ENCODE measurements at regions not wholly inside any gene's neighbourhood (a gene's known extent, or its start where the extent isn't known, plus 50 kb on each side); places are given as distances from the start of the nearest gene placed in this dataset.
"Not testable (repeated sequence)": the region's sequence is repeated elsewhere in the genome, so short reads cannot be mapped to it uniquely, and the experiment has no call there.

DNA sequence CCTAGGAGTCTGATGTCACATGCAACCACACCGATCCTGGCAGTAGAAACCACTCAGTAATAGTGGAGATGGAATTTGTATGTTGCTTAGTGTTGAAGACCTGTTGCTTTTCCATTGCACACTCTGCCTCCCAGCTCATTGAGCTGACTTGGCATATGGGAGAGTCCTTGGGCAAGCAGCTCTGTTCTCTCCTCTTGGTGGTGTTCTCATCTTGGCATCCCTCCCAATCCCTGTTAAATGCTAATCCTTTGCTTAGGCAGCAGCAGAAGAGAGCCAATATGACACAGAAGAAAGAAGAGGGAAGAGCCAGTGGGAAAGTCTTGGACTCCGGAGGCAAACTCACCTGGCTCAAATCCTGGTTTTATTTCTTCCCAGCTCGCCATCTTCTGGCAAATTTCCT lies 178.0 kb upstream of the CAND1 start:
- no peak for DNase-seq

DNA sequence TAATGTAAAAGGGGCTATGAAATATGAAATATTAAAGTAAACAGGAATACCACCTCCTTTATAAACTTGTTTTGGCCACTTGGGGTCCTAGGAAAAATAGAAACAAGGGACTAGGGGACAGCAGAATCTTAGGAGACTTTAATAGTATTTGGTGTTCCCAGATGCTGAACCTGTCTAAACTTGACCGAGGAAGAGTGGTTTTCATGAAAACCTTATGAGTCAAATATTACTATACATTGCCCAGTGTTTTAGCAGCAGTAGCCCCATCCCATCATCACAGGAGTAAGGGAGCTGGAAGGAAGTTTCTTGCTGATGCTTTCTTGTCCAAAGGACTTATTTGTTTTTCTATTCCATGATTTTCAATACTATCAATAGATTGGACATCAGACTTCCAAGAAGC lies 177.5 kb upstream of the CAND1 start:
- no peak for DNase-seq

DNA sequence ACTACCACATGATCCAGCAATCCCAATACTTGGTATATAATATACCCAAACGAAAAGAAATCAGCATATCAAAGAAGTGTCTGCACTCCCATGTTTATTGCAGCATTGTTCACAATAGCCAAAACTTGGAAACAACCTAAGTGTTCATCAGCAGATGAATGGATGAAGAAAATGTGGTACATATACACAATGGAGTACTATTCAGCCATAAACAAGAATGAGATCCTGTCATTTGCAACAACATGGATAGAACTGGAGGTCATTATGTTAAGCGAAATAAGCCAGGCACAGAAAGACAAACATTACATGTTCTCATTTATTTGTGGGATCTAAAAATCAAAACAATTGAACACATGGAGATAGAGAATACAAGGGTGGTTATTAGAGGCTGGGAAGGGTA lies 176.2 kb upstream of the CAND1 start:
- not testable (repeated sequence) for DNase-seq

DNA sequence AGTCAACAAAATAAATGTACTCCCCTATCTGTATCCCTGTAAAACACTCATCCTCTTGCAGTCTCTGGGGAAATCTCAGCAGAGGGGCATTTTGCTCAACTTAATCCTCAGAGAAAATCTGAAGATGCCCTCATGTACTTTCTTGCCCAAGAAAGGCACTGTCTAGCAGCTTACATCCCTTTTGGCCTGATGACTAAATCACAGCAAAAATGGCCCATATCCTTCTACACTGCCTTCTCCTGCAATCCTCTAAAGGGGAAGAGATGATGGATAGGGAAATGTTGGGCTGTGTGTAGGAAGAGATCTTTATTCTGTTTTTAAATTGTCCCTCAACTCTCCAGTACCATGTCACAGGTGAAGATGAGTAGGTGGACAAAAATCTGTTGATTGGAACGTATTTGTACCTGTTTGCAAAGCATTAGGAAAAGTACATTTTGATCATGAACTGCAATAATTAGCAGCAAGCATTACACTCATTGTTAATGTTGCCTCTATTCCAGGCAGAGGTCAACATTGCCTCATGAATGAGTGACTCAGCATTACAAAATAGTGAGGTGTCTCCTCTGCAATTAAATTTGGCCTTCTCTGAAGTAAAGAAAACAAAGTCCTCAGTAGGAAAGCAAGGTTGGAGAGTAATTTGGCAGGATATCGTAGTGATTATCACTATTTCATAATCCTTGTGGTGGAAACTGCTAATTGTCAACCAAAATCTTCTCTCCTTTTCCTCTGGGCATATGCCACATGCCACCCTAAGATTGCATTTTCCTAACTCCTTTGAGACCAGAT lies 172.4 kb upstream of the CAND1 start:
- DNase-seq: no peak

DNA sequence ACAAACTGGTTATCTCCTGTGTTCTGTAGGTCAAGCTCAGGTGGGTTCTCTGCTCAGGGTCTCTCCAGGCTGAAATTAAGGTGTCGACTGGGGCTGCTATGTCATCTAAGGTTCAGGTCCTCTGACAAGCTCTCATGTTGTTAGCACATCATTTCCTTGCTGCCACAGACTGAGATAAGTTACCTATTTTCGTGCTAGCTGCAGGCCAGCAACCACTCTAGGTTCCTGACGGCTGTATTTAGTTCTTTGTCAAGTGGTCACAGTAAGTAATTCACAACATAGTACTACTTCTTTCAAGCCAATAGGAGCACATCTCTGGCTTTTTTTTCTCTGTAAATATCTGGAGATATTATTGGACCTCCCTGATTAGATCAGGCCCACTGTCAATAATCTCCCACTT lies 169.3 kb upstream of the CAND1 start:
- no peak for DNase-seq

DNA sequence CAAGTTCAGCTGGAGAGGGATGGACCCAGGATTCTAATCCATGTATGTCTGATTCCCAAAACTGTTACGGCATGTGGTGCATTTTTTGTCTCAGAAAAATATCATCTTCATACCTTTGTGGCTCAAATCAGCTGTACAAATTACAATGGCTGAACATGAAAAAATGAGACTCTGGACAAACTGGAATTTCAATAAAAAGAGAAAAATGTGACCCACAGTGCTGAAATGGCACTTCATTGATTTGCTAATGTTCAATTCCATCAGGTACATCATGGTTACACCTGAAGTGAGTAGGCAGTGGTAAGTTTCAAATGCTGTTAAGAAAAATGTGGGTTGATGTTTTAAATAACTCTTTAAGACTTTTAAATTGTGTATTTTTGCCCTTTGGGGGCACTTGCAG lies 165.6 kb upstream of the CAND1 start:
- DNase-seq: no peak

DNA sequence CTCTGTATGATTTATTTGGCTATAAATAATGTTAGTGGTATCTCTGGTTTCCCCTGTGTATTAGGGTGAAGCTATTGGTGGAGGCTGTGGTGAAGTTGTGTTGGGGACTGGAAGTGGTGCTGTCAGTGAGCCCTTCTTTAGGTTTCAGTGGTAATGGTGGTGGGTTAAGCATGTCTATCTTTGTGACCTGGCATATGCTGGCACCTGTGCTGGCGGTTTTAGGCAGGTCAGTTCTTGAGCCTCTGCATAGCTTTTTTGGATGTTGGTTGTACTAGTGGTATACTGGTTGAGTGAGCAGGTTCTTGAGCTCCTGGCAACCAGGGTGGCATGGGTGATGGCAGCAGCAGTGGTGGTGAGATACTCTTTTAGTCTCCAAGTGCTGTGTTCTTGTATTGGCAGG lies 161.9 kb upstream of the CAND1 start:
- DNase-seq: no peak

DNA sequence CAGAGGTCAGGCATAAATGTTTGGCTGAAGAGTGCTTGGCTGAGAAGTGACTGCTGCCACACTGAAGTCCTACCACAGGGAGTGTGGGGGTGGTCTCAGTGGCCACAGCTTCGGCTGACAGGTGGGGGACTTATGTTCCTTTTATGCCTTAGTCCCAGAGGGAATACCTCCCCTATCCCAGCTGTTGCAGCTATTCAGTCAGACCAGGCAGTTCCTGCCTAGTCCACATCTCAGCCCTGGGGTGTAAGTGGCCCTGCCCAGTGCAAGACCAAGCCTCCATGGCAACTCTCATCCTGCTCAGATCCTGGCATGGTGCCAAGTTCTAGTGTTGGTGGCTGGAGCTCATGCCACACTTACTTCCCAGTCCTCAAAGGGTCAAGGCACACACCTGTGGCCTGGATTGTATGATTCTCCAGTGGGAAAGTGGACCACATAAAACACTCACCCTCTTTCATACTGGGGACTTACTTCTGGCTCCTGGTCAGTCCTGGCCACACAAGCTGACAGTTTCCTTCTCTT lies 161.3 kb upstream of the CAND1 start:
- no peak for DNase-seq

DNA sequence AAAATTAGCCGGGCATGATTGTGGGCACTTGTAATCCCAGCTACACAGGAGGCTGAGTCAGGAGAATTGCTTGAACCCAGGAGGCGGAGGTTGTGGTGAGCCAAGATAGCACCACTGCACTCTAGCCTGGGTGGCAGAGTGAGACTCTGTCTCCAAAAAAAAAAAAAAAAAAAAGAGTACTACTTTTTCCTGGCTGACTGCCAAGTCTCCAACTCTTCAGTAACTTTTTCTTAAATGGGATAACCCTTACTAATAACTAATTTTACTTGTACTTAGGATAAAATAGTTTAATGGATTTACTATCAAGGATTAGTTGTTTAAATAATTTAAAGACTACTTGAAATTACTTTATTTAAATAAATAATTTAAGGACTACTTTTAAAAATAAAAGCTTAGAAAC lies 158.8 kb upstream of the CAND1 start:
- DNase-seq: not testable (repeated sequence)

DNA sequence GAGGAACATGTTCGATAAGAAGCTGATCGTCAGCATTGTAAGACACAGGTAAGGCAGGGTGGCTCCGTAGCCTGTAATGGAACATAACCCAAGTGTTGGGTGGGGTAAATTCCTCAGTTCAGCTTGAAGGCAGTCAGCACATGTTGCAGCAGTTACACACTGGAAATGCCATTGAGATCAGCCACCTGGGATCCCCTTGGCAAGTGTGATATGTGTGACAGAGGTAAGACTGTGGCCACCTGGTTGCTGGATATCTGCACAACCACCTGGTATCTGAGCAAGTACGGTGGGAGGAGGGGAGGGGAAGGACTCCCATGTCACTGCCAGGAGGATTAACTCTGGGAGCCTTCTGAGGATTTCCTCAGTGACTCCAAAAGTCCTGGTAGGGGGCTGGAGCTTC lies 158.0 kb upstream of the CAND1 start:
- no peak for DNase-seq

DNA sequence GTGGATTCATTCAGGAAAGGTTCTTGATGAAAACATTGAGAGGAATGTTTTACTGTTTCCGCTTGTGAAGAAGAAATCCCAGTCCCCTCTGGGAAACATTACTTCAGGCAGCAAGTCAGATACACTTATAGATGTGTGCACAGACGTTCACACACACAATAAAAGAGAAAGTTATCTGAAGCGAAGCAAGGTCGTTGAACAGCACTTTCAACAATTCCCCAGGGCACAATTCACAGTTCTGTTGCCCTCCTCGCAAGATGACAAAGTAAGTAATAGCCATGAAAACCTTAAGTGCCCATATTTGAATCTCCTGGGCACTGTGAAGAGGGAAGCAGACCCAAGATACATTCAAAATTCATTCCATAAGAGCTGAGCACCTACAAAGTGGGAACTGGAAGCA lies 156.6 kb upstream of the CAND1 start:
- no peak for DNase-seq

DNA sequence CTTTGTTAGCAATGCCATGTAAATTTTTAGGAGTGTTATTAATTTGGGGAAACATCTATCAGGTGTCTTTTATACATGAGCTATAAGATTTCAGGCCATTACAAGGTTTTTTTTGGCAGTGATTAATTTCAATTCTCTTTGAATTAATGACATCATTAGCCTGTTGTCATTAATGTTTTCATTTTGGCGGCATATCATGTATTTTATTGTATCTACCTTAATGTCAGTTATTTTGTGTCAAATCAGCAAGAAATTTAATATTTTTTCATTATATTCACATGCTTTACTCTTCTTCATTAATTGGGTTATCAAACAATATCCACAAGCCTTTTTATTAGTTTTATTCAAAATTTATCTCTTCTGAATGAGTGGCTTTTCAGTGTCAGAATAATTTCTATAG lies 153.0 kb upstream of the CAND1 start:
- no peak for DNase-seq

DNA sequence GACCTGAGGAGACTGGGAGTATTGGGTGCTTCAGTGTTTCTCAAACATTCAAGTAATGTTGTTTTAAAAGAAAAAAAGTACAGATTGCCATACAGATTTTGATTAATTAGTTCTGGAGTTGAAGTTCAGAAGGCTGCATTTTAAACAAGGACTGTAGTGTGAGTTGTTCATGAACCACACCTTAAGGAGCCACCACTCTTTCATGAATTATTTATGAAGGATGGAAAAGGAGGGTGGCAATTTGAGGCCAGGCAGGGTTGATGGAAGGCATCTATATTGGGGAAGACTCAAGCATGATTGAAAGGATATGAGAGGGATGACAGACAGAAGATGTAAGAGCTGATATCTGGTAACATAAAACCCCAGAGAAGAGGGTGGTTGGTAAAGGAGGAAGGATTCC lies 146.6 kb upstream of the CAND1 start:
- no peak for DNase-seq

DNA sequence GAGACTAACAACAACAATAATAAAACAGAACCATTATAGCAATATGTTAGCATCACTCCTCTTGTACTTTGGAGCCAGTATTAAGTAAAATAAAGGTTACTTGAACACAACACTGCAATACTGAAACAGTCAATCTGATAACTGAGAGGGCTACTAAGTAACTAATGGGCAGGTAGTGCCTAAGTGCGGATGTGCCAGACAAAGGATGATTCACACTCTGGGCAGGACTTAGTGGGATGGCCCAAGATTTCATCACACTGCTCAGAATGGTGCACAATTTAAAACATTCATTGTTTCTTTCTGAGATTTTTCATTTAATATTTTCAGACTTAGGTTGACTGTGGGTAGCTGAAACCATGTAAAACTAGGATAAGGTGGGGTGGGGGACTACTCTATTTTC lies 131.9 kb upstream of the CAND1 start:
- DNase-seq: no peak

DNA sequence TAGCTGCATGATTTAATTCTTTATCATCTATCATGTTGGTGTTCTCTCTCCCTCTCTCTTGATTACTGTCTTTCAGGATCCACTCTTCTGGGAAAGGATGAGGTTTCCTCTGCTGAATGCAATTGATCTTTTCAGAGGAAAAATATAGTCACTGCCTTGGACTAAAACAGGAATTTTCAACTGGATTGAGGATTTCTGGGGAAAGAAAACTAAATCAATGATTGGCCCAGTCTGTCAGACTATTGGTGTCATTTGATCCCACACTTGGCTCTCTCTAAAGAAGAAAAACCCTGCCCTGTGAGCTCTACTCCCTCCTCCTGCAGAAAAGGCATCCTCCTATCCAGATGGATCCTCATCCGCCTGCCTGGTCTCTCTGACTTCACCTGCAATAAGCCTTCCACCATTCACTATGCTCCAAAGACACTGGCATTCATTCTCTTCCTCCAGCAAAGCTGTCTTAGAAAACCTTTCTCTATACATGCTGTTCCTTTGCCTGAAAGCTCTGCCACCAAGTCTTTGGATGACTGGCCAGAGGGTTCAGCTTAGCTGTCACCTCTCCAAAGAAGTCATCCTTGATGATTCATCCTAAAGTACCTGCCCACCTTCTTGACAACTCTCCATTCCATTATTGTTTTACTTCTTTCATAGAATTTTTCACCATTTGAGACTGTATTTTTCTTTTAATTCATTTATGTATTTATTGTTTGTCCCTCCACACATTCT lies 127.7 kb upstream of the CAND1 start:
- DNase-seq: peak in 1 of 2 experiments; percentile 26

DNA sequence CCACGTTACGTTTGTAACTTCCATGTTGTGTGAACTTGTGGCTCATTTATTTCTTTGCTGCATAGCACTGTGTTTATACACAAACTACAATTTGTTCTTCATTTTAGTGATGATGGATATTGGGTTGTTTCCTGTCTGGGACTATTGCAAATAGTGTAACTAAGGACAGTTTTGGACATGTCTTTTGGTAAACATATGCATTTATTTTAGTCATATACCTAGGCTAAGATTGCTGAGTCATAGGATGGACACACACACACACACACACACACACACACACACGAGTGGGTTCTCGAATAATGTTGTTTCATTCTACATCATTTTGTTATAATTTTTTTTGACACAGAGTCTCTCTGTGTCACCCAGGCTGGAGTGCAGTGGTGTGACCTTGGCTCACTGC lies 123.5 kb upstream of the CAND1 start:
- no peak for DNase-seq

DNA sequence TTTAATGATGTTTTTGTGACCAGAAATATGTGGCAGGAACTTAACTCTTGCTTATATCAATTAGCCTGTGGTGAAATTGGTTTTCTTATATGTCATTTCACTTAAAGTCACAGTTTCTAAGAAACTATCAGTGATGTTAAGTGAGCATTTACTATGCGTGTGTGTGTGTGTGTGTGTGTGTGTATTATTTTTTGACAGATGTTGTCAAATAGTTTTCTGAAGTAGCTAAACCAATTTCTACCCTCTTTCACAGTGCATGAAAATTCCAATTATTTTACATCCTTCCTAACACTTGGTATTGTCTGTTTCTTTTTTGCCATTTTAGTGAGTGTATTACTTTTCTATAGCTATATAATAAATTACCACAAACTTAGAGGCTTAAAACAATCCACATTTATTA lies 122.1 kb upstream of the CAND1 start:
- DNase-seq: no peak

DNA sequence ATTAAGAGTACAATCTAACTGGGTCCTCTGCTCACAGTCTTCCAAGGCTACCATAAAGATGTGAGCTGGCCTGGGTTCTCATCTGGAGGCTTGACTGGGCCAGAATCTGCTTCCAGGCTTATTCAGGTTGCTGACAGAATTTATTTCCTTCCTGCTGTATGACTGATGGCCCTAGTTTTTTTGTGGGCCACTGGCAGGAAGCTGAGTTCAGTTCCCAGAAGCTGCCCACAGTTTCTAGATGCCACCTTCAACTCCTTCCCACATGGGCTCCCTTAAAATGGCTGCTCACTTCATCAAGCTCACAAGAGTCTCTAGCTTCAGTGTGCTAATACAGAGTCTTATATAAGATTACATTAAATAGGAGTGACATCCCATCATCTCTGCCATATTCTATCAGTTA lies 121.7 kb upstream of the CAND1 start:
- no peak for DNase-seq

DNA sequence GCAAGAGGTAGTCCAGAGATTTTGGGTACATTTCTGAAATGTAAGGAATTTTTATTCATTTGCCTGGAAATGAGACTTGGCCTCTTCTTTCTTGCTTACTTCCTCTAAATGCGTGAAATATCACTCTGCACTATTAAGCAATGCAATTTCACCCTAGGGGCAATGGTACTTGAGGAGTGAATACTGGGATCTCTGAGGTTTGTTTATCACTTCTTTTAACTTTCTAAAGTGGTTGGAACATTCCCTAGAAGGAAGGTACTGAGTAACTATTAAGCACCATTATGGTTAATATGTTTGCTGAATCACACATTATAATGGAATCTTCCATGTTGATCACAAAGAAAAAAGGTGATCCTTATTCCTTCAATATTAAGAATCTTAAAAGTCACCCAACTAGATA lies 120.9 kb upstream of the CAND1 start:
- no peak for DNase-seq

DNA sequence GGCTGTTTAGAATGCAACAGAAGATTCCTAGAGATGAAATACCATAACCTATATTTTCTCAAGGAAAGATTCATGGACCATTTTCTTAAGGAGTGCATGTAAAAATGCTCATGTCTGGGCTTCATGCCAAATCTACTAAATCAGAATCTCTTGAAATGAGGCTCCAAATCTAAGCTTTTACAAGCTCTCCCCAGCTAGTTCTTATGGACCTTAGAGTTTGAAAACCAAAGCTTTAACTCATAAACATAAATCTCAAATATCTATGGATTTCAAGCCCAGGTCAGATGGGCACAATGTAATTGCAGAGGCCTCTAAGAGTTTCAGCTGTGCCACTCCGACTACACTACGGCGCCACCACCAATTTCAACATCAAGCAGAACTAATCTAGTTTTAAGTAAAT lies 117.3 kb upstream of the CAND1 start:
- no peak for DNase-seq

DNA sequence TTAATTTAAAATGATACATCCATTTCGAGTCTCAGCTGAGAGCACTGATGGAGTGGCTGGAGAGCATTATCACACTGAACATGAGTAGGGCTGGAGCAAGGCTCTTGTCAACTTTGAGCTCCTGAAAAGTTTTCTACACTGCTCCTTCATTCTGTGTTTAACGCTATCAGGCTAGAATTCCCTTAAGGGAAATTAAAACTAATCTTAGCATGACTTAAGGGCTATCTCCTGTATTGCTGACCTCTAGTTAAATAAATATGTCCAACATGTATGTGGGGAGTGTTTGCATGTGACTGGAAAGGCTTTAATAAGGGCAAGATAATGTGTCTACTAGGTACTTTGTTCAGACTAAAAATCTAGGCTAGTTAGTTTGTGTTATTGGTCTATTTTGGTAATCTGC lies 116.7 kb upstream of the CAND1 start:
- DNase-seq: no peak

DNA sequence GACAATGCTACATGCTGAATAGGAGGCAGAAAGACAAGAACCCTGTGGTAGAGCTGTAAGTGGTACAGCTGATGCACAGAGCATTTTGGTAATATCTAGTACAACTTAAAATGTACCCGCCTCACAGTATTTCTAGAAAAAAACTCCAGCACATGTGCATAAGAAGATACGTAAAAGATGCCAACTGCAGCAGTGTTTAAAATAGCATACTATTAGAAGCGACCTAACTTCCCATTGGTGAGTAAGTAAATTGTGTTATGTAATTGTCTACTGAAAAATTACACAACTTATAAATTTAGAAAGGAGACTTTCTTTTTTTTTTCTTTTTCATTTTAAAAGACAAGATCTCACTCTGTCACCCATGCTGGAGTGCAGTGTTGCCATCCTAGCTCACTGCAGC lies 114.3 kb upstream of the CAND1 start:
- no peak for DNase-seq

DNA sequence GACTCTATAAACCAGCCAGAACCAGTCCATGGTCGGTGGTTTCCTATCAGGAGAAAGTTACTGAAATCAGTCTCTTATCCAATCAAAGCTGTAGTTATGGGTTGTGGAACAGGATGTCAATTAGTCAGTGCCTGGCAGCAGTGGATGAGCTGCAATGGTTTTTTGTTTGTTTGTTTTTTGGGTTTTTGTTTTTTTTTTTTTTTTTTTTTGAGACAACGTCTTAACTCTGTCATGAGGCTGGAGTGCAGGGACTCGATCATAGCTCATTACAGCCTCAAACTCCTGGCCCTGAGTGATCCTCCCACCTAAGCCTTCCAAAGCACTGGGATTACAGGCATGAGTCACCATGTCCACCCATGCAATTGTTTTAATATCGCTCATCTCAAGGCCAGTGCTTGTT lies 113.3 kb upstream of the CAND1 start:
- DNase-seq: no peak

DNA sequence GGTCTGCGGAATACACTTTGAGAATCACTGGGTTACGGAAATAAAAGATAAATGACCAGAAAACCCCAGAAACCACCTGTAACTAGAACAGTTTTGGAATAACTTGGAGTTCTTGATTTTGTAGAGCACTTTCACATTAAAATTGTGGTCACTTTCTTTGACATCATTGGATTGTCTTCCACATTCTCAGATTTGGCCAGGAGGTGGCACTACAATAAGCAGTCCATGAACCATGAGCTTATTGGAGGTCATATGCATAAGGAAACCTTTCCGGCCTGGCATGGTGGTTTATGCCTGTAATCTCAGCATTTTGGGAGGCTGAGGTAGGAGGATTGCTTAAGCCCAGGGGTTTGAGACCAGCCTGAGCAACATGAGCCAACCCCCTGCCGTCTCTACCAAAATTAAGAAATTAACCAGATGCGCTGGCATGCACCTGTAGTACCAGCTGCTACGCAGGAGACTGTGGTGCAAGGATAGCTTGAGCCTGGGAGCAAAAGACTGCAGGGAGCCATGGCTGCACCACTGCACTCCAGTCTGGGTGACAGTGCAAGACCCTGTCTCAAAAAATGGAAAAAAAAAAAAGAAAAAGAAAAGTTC lies 107.7 kb upstream of the CAND1 start:
- DNase-seq: peak; percentile 37 to 48
